ENCODE measurements at regions not wholly inside any gene's neighbourhood (a gene's known extent, or its start where the extent isn't known, plus 50 kb on each side); places are given as distances from the start of the nearest gene placed in this dataset.

DNA sequence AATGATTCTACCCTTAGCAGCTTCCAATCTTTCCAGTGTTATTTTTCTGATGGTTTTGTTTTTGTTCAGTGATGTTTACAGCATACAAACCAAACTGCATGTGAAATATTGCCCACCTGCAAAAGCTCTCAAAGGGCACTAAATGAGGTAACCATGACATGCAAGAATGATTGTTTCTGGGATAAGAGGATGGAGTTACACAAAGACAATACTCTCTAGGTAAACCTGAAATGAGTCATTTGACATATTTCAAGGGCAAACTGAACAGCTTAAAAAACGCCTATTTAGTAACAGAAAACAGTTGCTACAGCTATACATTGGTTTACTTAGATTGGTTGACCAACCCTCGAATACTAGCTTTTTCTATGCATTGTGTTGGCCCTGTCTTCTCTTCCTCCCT, 481.7 kb downstream of the ZPLD1 start:
- no peak for TF ChIP-seq POLR2A (IDR thresholded peaks at IDR 0.05)
- no peak for TF ChIP-seq CTCF (IDR thresholded peaks at IDR 0.05)
